ENCODE measurements at regions not wholly inside any gene's neighbourhood (a gene's known extent, or its start where the extent isn't known, plus 50 kb on each side); places are given as distances from the start of the nearest gene placed in this dataset.

DNA sequence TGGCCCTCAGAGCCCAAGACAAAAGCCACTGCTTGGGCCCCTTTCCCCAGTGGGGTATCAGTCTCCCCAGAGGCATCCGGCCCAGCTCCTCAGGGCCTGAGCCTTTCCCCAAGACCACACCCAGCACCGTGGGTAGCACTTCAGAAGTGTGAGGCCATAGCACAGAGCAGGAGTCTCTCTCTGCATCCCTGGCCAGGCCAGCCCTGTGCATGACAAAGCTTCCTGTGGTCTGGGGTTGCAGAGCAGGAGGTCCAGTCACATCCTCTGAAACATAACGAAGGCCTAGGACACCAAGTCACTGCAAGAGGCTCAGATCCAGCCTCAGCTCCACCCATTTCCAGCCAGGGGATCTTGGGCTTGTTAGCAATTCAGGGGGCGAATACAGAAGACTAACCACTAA, 56.8 kb upstream of the ZNF423 start:
- TF ChIP-seq, protein P1, sequence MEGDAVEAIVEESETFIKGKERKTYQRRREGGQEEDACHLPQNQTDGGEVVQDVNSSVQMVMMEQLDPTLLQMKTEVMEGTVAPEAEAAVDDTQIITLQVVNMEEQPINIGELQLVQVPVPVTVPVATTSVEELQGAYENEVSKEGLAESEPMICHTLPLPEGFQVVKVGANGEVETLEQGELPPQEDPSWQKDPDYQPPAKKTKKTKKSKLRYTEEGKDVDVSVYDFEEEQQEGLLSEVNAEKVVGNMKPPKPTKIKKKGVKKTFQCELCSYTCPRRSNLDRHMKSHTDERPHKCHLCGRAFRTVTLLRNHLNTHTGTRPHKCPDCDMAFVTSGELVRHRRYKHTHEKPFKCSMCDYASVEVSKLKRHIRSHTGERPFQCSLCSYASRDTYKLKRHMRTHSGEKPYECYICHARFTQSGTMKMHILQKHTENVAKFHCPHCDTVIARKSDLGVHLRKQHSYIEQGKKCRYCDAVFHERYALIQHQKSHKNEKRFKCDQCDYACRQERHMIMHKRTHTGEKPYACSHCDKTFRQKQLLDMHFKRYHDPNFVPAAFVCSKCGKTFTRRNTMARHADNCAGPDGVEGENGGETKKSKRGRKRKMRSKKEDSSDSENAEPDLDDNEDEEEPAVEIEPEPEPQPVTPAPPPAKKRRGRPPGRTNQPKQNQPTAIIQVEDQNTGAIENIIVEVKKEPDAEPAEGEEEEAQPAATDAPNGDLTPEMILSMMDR (conservative IDR thresholded peaks at IDR 0.05; ENCODE audit: low read depth in 2 of 2), result no peak
- TF ChIP-seq EZH2 (IDR thresholded peaks at IDR 0.05; ENCODE audit: low read depth, unreplicated experiment), result no peak
- no peak for TF ChIP-seq STAT1 (IDR thresholded peaks at IDR 0.05; ENCODE audit: unreplicated experiment)
- TF ChIP-seq EZH2phosphoT487 (IDR thresholded peaks at IDR 0.05; ENCODE audit: unreplicated experiment), result no peak
- no peak for TF ChIP-seq POLR2AphosphoS5 (IDR thresholded peaks at IDR 0.05; ENCODE audit: low read depth)
- no peak for TF ChIP-seq ZNF114 (CRISPR knock-in tag; IDR thresholded peaks at IDR 0.05)
- no peak for TF ChIP-seq CREB1 (CRISPR knock-in tag; IDR thresholded peaks at IDR 0.05; ENCODE audit: low read depth)
- TF ChIP-seq, protein P2, sequence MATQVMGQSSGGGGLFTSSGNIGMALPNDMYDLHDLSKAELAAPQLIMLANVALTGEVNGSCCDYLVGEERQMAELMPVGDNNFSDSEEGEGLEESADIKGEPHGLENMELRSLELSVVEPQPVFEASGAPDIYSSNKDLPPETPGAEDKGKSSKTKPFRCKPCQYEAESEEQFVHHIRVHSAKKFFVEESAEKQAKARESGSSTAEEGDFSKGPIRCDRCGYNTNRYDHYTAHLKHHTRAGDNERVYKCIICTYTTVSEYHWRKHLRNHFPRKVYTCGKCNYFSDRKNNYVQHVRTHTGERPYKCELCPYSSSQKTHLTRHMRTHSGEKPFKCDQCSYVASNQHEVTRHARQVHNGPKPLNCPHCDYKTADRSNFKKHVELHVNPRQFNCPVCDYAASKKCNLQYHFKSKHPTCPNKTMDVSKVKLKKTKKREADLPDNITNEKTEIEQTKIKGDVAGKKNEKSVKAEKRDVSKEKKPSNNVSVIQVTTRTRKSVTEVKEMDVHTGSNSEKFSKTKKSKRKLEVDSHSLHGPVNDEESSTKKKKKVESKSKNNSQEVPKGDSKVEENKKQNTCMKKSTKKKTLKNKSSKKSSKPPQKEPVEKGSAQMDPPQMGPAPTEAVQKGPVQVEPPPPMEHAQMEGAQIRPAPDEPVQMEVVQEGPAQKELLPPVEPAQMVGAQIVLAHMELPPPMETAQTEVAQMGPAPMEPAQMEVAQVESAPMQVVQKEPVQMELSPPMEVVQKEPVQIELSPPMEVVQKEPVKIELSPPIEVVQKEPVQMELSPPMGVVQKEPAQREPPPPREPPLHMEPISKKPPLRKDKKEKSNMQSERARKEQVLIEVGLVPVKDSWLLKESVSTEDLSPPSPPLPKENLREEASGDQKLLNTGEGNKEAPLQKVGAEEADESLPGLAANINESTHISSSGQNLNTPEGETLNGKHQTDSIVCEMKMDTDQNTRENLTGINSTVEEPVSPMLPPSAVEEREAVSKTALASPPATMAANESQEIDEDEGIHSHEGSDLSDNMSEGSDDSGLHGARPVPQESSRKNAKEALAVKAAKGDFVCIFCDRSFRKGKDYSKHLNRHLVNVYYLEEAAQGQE (IDR thresholded peaks at IDR 0.05; ENCODE audit: unreplicated experiment), result no peak
- no peak for TF ChIP-seq JUNB (IDR thresholded peaks at IDR 0.05; ENCODE audit: unreplicated experiment)
- TF ChIP-seq NANOG (IDR thresholded peaks at IDR 0.05; ENCODE audit: borderline replicate concordance), result no peak
- TF ChIP-seq, protein P3, sequence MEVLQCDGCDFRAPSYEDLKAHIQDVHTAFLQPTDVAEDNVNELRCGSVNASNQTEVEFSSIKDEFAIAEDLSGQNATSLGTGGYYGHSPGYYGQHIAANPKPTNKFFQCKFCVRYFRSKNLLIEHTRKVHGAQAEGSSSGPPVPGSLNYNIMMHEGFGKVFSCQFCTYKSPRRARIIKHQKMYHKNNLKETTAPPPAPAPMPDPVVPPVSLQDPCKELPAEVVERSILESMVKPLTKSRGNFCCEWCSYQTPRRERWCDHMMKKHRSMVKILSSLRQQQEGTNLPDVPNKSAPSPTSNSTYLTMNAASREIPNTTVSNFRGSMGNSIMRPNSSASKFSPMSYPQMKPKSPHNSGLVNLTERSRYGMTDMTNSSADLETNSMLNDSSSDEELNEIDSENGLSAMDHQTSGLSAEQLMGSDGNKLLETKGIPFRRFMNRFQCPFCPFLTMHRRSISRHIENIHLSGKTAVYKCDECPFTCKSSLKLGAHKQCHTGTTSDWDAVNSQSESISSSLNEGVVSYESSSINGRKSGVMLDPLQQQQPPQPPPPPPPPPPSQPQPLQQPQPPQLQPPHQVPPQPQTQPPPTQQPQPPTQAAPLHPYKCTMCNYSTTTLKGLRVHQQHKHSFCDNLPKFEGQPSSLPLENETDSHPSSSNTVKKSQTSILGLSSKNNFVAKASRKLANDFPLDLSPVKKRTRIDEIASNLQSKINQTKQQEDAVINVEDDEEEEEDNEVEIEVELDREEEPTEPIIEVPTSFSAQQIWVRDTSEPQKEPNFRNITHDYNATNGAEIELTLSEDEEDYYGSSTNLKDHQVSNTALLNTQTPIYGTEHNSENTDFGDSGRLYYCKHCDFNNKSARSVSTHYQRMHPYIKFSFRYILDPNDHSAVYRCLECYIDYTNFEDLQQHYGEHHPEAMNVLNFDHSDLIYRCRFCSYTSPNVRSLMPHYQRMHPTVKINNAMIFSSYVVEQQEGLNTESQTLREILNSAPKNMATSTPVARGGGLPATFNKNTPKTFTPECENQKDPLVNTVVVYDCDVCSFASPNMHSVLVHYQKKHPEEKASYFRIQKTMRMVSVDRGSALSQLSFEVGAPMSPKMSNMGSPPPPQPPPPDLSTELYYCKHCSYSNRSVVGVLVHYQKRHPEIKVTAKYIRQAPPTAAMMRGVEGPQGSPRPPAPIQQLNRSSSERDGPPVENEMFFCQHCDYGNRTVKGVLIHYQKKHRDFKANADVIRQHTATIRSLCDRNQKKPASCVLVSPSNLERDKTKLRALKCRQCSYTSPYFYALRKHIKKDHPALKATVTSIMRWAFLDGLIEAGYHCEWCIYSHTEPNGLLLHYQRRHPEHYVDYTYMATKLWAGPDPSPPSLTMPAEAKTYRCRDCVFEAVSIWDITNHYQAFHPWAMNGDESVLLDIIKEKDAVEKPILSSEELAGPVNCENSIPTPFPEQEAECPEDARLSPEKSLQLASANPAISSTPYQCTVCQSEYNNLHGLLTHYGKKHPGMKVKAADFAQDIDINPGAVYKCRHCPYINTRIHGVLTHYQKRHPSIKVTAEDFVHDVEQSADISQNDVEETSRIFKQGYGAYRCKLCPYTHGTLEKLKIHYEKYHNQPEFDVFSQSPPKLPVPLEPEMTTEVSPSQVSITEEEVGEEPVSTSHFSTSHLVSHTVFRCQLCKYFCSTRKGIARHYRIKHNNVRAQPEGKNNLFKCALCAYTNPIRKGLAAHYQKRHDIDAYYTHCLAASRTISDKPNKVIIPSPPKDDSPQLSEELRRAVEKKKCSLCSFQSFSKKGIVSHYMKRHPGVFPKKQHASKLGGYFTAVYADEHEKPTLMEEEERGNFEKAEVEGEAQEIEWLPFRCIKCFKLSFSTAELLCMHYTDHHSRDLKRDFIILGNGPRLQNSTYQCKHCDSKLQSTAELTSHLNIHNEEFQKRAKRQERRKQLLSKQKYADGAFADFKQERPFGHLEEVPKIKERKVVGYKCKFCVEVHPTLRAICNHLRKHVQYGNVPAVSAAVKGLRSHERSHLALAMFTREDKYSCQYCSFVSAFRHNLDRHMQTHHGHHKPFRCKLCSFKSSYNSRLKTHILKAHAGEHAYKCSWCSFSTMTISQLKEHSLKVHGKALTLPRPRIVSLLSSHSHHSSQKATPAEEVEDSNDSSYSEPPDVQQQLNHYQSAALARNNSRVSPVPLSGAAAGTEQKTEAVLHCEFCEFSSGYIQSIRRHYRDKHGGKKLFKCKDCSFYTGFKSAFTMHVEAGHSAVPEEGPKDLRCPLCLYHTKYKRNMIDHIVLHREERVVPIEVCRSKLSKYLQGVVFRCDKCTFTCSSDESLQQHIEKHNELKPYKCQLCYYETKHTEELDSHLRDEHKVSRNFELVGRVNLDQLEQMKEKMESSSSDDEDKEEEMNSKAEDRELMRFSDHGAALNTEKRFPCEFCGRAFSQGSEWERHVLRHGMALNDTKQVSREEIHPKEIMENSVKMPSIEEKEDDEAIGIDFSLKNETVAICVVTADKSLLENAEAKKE (CRISPR knock-in tag; IDR thresholded peaks at IDR 0.05), result no peak
- TF ChIP-seq, protein P4, sequence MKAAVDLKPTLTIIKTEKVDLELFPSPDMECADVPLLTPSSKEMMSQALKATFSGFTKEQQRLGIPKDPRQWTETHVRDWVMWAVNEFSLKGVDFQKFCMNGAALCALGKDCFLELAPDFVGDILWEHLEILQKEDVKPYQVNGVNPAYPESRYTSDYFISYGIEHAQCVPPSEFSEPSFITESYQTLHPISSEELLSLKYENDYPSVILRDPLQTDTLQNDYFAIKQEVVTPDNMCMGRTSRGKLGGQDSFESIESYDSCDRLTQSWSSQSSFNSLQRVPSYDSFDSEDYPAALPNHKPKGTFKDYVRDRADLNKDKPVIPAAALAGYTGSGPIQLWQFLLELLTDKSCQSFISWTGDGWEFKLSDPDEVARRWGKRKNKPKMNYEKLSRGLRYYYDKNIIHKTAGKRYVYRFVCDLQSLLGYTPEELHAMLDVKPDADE (IDR thresholded peaks at IDR 0.05), result no peak

Data from GM23338 (cell line).